Activated T-cell treated with anti-CD3 and anti-CD28 coated beads for 1 hour (primary cell): ENCODE measurements at regions not wholly inside any gene's neighbourhood (a gene's known extent, or its start where the extent isn't known, plus 50 kb on each side); places are given as distances from the start of the nearest gene placed in this dataset.
"Not testable (repeated sequence)": the region's sequence is repeated elsewhere in the genome, so short reads cannot be mapped to it uniquely, and the experiment has no call there.

Experiments used
- DNase-seq: peaks from one replicate; pipeline ENCODE4 v3.0.0-alpha.2; 2020; ENCODE audit warnings: low read depth

DNA sequence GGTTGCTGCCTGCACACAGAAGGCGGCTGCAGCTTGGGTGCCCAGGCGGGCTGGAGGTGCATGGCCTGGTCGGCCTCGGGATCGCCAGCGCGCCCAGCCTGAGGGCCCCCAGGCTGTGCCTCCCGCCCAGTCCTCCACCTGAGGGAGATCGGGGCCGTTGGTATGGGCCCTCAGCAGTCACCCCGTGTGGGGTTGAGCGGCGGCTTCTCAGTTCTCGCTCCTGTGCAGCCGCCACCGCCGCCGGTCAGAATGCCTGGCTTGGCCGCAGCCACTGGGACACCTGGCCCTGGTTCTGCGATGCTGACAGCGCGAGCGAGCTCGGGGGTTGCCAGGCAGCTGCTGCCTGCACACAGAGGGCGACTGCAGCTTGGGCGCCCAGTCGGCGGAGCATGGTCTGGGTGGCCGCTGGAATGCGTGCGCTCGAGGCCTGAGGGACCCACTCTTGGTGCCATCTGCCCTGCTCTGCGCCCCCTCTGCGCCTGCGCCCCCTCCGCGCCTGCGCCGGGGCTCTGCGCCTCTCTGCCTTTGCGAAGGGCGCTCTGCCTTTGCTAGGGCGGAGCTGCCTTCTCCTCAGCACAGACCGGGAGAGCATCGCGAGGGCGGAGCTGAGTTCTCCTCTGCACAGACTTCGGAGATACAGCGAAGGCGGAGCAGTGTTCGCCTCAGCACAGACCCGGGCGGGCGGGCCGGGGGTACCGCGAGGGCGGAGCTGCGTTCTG is 84.6 kb upstream of the ZNG1F start:
- peak; percentile 57 for DNase-seq

- DNase-seq: not testable (repeated sequence)
Measured at GRCh38 chr9:41272879-41273548, 83.9 kb upstream of the ZNG1F start.

- not testable (repeated sequence) for DNase-seq
Measured at GRCh38 chr9:41270992-41271391, 81.9 kb upstream of the ZNG1F start.

DNA sequence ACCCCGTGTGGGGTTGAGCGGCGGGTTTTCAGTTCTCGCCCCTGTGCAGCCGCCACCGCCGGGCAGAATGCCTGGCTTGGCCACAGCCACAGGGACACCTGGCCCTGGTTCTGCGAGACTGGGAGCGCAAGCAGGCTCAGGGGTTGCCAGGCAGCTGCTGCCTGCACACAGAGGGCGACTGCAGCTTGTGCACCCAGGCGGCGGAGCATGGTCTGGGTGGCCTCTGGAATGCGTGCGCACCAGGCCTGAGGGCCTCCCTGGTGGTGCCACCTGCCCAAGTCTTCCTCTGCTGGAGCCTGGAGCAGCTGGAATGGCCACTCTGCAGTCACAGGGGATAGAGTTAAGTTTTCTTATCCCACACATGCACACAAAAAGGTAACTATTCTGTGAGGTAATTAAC is 80.4 kb upstream of the ZNG1F start:
- DNase-seq: not testable (repeated sequence)

- not testable (repeated sequence) for DNase-seq
Measured at GRCh38 chr9:41269054-41269453, 79.9 kb upstream of the ZNG1F start.

GRCh38 chr9:41266602-41267001 is 77.5 kb upstream of the ZNG1F start:
- DNase-seq: not testable (repeated sequence)

- DNase-seq: not testable (repeated sequence)
Measured at GRCh38 chr9:41266000-41266399, 76.9 kb upstream of the ZNG1F start.

DNA sequence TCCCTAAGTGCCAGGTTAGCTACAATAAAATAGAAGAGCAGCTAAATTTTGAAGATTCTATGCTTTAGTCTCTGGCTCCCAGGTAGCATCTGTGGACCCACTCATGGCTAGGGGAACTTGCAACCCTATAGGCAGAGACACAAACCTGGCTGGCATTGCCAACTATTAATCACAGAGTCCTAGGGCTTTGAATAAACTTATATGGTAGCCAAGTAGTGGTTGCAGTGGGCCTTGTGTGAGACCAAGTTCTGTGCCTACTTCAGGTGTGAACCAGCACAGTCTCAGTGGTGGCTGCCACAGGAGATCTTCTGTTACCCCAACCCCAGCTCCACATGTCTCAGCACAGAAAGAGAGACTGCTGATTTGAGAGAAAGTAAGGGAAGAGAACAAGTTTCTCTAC is 62.9 kb upstream of the ZNG1F start:
- DNase-seq: not testable (repeated sequence)

DNA sequence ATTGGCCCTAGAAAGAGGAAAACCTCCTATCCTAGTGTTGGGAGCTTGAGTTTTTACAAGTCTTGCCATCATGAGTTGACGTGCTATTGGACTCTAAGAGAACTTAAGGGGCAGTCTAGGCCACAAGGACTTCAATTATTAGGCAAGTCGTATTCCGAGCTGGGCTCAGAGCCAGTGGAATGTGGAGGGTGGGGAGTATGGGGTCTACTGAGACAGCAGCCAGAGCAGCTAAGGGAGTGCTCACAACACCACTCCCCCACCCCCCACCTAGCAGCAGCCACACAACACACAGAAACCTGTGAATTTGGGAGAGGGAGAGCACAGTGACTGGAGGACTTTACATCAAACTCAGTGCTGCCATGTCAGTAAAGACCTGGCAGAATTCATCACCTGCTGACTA is 62.0 kb upstream of the ZNG1F start:
- not testable (repeated sequence) for DNase-seq

DNA sequence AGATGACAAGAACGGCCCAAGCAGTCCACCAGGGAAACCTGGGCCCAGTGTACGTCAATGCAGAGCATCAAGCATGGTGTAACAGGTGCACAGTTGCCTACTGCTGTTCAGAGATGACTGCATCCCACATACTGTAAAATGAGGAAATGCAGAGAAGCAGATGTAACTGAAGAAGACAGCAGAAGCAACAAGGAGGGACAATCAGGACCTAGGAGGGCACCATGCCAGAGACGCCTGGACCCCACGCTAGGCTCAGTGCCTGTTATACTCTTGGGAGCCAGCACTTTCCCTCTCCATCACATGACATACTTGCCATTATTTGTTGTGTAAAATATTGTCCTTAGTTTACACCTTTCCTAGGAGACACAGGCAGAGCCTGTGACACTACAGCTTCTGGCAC is 57.6 kb upstream of the ZNG1F start:
- not testable (repeated sequence) for DNase-seq
